Neuronal stem cell (in vitro differentiated cells): ENCODE measurements at regions not wholly inside any gene's neighbourhood (a gene's known extent, or its start where the extent isn't known, plus 50 kb on each side); places are given as distances from the start of the nearest gene placed in this dataset.
A peak's percentile ranks its signal among the peaks of the same experiment; 100 is the strongest.

Experiments used
- DNase-seq: peaks from one replicate; pipeline ENCODE4 v3.0.0-alpha.2; 2013; ENCODE audit warnings: low spot score
- H2AFZ ChIP-seq: one replicate; pipeline ENCODE4 v1.6.1; 2013; ENCODE audit warnings: mild to moderate bottlenecking, low read length, inconsistent platforms
- H2AK5ac ChIP-seq: 2 replicates; pipeline ENCODE4 v1.6.1; 2013; ENCODE audit warnings: low read depth, mild to moderate bottlenecking, inconsistent platforms, low read length, moderate library complexity, mixed read lengths
- H2BK120ac ChIP-seq: 2 replicates; pipeline ENCODE4 v1.6.1; 2013; ENCODE audit warnings: low read depth, mild to moderate bottlenecking, inconsistent platforms, low read length, moderate library complexity, mixed read lengths
- H2BK12ac ChIP-seq: one replicate; pipeline ENCODE4 v1.6.1; 2013; ENCODE audit warnings: low read length, inconsistent platforms
- H2BK15ac ChIP-seq: 2 replicates; pipeline ENCODE4 v1.6.1; 2013; ENCODE audit warnings: mild to moderate bottlenecking, low read length, inconsistent platforms, mixed read lengths
- H2BK5ac ChIP-seq: one replicate; pipeline ENCODE4 v1.6.1; 2013; ENCODE audit warnings: inconsistent platforms, mild to moderate bottlenecking, low read length, moderate library complexity
- H3K14ac ChIP-seq: one replicate; pipeline ENCODE4 v1.6.1; 2013; ENCODE audit warnings: low read length, inconsistent platforms
- H3K18ac ChIP-seq: 2 replicates; pipeline ENCODE4 v1.6.1; 2013; ENCODE audit warnings: low read length, inconsistent platforms
- H3K23ac ChIP-seq: 2 replicates; pipeline ENCODE4 v1.6.1; 2013; ENCODE audit warnings: low read depth, mild to moderate bottlenecking, mixed read lengths, low read length, inconsistent platforms; ENCODE audit not compliant: poor library complexity
- H3K27ac ChIP-seq: replicated peaks from 3 replicates; pipeline ENCODE4 v1.5.1; 2013; ENCODE audit warnings: low read length, inconsistent platforms
- H3K27me3 ChIP-seq, 3 experiments: 2 replicates each; pipeline ENCODE4 v1.6.1; 2013; ENCODE audit warnings: low read length in 3 of 3, mild to moderate bottlenecking in 2 of 3, inconsistent platforms in 1 of 3, low read depth in 1 of 3, mixed read lengths in 1 of 3, moderate library complexity in 1 of 3; ENCODE audit not compliant: control insufficient read depth in 3 of 3, insufficient read depth in 3 of 3
- H3K36me3 ChIP-seq, 2 donors: replicated peaks in 1 of 2; 2 replicates each; pipeline ENCODE4 v1.6.1; 2013; ENCODE audit warnings: low read length in 2 of 2; ENCODE audit not compliant: control insufficient read depth in 2 of 2, insufficient read depth in 2 of 2
- H3K4ac ChIP-seq: 2 replicates; pipeline ENCODE4 v1.6.1; 2013; ENCODE audit warnings: inconsistent platforms, mild to moderate bottlenecking, low read length, moderate library complexity
- H3K4me1 ChIP-seq, 2 donors: 1 replicate in 1 of 2; 2 replicates in 1 of 2; pipeline ENCODE4 v1.6.1; 2013; ENCODE audit warnings: low read length in 2 of 2, low read depth in 1 of 2; ENCODE audit not compliant: control insufficient read depth in 2 of 2, insufficient read depth in 1 of 2
- H3K4me2 ChIP-seq: one replicate; pipeline ENCODE4 v1.6.1; 2013; ENCODE audit warnings: mild to moderate bottlenecking, low read length, inconsistent platforms; ENCODE audit not compliant: insufficient read depth, poor library complexity, severe bottlenecking
- H3K4me3 ChIP-seq, 2 donors: 2 replicates each; pipeline ENCODE4 v1.5.1; 2013; ENCODE audit warnings: low read length in 2 of 2, mild to moderate bottlenecking in 2 of 2, inconsistent platforms in 1 of 2, moderate library complexity in 1 of 2
- H3K79me1 ChIP-seq: one replicate; pipeline ENCODE4 v1.6.1; 2013; ENCODE audit warnings: low read depth, mild to moderate bottlenecking, inconsistent platforms, low read length, moderate library complexity
- H3K9ac ChIP-seq: one replicate; pipeline ENCODE4 v1.6.1; 2013; ENCODE audit warnings: mild to moderate bottlenecking, low read depth, low read length, inconsistent platforms; ENCODE audit not compliant: poor library complexity
- H3K9me3 ChIP-seq, 2 donors: replicated peaks in 1 of 2; 2 replicates each; pipeline versions ENCODE3 to v1.6.1; 2013; ENCODE audit warnings: low read length in 2 of 2, mild to moderate bottlenecking in 2 of 2, inconsistent platforms in 1 of 2, low read depth in 1 of 2, mixed read lengths in 1 of 2, moderate library complexity in 1 of 2; ENCODE audit not compliant: control insufficient read depth in 2 of 2, insufficient read depth in 1 of 2
- H4K8ac ChIP-seq: one replicate; pipeline ENCODE4 v1.6.1; 2013; ENCODE audit warnings: low read depth, mild to moderate bottlenecking, inconsistent platforms, low read length, moderate library complexity
- H4K91ac ChIP-seq: one replicate; pipeline ENCODE4 v1.6.1; 2013; ENCODE audit warnings: low read length, low read depth, mild to moderate bottlenecking, inconsistent platforms; ENCODE audit not compliant: poor library complexity
- WGBS, 2 donors: extraction: QIAGEN DNeasy Blood & Tissue Kit; methylation state at CpG; one replicate each; pipeline ENCODE4 v1.1.7; 2013; ENCODE audit warnings: missing lambda C conversion rate in 2 of 2, mixed read lengths in 1 of 2; ENCODE audit not compliant: insufficient read length in 2 of 2, insufficient replicate concordance in 1 of 2; ENCODE audit errors: extremely low coverage in 2 of 2; 5-methylcytosine and 5-hydroxymethylcytosine counted together

GRCh38 chr6:113048741-113049140, 701.6 kb downstream of the RFPL4B start:
- no peak overlapping the region for H2AK5ac ChIP-seq
- no peak overlapping the region for H2AFZ ChIP-seq
- H2BK15ac ChIP-seq, result no peak overlapping the region
- no peak overlapping the region for H3K14ac ChIP-seq
- H3K4me2 ChIP-seq, result no peak overlapping the region
- no peak overlapping the region for H2BK120ac ChIP-seq
- WGBS, 2 donors, result no CpG with 5 or more reads among the region's 3 CpGs
- H4K8ac ChIP-seq, result no peak overlapping the region
- H3K36me3 ChIP-seq, result no peaks in the 10 kb centered on the region
- no peak overlapping the region for H2BK5ac ChIP-seq
- peaks cover 7 to 27% of the 10 kb centered on the region in 2 donors for H3K4me1 ChIP-seq
- no peak overlapping the region for H4K91ac ChIP-seq
- no peak overlapping the region for H3K23ac ChIP-seq
- H3K9ac ChIP-seq, result no peak overlapping the region
- H3K4ac ChIP-seq, result no peak overlapping the region
- H3K27me3 ChIP-seq, result no peaks in the 10 kb centered on the region
- H3K18ac ChIP-seq, result no peak overlapping the region
- H3K27ac ChIP-seq, result no peak overlapping the region
- no peak overlapping the region for H3K4me3 ChIP-seq
- no peak for DNase-seq
- no peaks in the 10 kb centered on the region for H3K9me3 ChIP-seq
- H3K79me1 ChIP-seq, result no peaks in the 10 kb centered on the region
- no peak overlapping the region for H2BK12ac ChIP-seq

DNA sequence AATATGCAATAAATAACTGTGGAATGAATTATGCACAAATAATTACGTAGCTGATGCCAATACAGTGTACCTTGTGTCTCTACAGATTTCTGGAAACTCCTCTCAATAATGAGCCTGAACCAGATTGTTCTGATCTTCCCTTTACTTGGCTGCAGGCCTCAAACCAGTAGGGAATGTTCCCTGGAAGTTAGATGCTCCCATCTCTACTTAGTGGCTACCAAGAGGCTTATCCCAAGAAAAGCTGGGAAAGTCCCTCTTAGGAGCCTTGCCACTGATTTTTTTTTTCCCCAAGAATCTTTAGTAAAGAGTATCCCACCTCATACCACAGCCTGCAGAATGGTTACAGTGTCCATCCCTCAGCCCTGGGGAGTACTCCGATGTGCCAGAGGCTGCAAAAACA, 702.1 kb downstream of the RFPL4B start:
- H2BK12ac ChIP-seq, result no peak overlapping the region
- no peak overlapping the region for H3K27ac ChIP-seq
- peak overlapping the region; percentile 55 for H3K18ac ChIP-seq
- no peak overlapping the region for H2BK15ac ChIP-seq
- H3K36me3 ChIP-seq, result no peaks in the 10 kb centered on the region
- H3K4me1 ChIP-seq, result peaks cover 7 to 27% of the 10 kb centered on the region in 2 donors
- H3K79me1 ChIP-seq, result no peaks in the 10 kb centered on the region
- H3K4me2 ChIP-seq, result no peak overlapping the region
- no peak overlapping the region for H2BK5ac ChIP-seq
- H3K9me3 ChIP-seq, result peaks cover 0 to 3% of the 10 kb centered on the region in 2 donors
- no peak overlapping the region for H2BK120ac ChIP-seq
- no peak overlapping the region for H3K14ac ChIP-seq
- no peak for DNase-seq
- H3K23ac ChIP-seq, result no peak overlapping the region
- H2AK5ac ChIP-seq, result no peak overlapping the region
- no CpG with 5 or more reads among the region's 2 CpGs for WGBS, 2 donors
- H3K9ac ChIP-seq, result no peak overlapping the region
- peak overlapping the region; percentile 43 for H2AFZ ChIP-seq
- H4K91ac ChIP-seq, result no peak overlapping the region
- H3K27me3 ChIP-seq, result no peaks in the 10 kb centered on the region
- H3K4ac ChIP-seq, result no peak overlapping the region
- no peak overlapping the region for H4K8ac ChIP-seq
- no peak overlapping the region for H3K4me3 ChIP-seq

DNA sequence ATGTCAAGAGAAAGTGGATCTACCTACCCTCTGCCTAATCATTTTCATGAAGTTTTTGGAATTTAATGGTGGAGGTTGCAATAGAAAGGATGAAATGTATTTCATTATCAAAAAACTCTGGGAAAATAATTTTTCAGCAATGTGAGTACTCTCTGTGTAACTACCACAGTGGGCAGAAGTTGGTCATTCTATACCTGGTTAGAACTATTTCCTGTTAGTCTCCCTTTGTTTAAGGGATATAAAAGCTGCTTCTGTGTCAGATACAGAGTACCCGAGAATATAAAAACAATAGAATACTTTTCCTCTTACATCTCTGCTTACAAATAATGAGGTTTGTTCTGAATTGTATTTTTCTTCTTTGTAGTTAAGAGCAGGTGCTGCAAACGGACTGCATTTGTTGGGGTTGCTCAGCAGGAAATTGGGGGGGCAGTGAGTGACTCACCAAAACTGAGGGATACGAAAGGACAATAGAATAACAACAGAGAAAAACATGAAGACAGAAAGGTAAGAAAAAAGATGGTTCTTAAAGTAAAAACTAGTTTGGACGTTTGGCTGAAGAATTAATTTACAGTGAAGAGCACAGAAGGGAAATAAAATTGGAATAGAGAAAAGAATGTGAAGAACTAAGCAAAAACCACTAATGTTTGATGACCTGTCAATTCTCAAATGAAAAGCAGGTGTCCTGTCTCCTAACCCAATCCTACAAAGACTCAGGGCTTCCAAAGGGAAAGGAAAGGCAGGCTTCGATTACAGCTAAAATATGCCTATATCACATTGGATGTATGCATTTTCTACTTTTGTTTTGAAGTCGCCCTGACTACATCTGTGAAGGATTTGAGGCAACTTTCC, 703.1 kb downstream of the RFPL4B start:
- H3K79me1 ChIP-seq, result no peaks in the 10 kb centered on the region
- H2AK5ac ChIP-seq, result no peak overlapping the region
- H2BK5ac ChIP-seq, result no peak overlapping the region
- H4K91ac ChIP-seq, result no peak overlapping the region
- no peaks in the 10 kb centered on the region for H3K36me3 ChIP-seq
- H3K4me2 ChIP-seq, result no peak overlapping the region
- H3K4me1 ChIP-seq, result peaks cover 7 to 27% of the 10 kb centered on the region in 2 donors
- H2BK15ac ChIP-seq, result no peak overlapping the region
- no peak overlapping the region for H3K9ac ChIP-seq
- H2AFZ ChIP-seq, result peak overlapping the region; percentile 51
- H3K4me3 ChIP-seq, result no peak overlapping the region
- H3K9me3 ChIP-seq, result peaks cover 0 to 8% of the 10 kb centered on the region in 2 donors
- no peak overlapping the region for H3K23ac ChIP-seq
- no peak overlapping the region for H3K4ac ChIP-seq
- no CpG with 5 or more reads among the region's 6 CpGs for WGBS, 2 donors
- H4K8ac ChIP-seq, result no peak overlapping the region
- no peaks in the 10 kb centered on the region for H3K27me3 ChIP-seq
- no peak overlapping the region for H3K18ac ChIP-seq
- no peak overlapping the region for H3K14ac ChIP-seq
- H2BK12ac ChIP-seq, result no peak overlapping the region
- peak overlapping the region; percentile 55 for H3K27ac ChIP-seq
- H2BK120ac ChIP-seq, result no peak overlapping the region
- no peak for DNase-seq

- peaks cover 0 to 16% of the 10 kb centered on the region in 2 donors for H3K9me3 ChIP-seq
- H2AK5ac ChIP-seq, result no peak overlapping the region
- H2BK15ac ChIP-seq, result no peak overlapping the region
- no peak overlapping the region for H3K9ac ChIP-seq
- no peaks in the 10 kb centered on the region for H3K79me1 ChIP-seq
- no peak overlapping the region for H2BK12ac ChIP-seq
- no CpG with 5 or more reads among the region's 5 CpGs for WGBS, 2 donors
- DNase-seq, result peak; percentile 39
- no peak overlapping the region for H2BK5ac ChIP-seq
- no peaks in the 10 kb centered on the region for H3K27me3 ChIP-seq
- H2BK120ac ChIP-seq, result no peak overlapping the region
- no peak overlapping the region for H4K91ac ChIP-seq
- peaks cover 7 to 27% of the 10 kb centered on the region in 2 donors for H3K4me1 ChIP-seq
- no peak overlapping the region for H3K27ac ChIP-seq
- H3K4ac ChIP-seq, result no peak overlapping the region
- no peak overlapping the region for H4K8ac ChIP-seq
- H2AFZ ChIP-seq, result peak overlapping the region; percentile 42
- no peaks in the 10 kb centered on the region for H3K36me3 ChIP-seq
- H3K4me2 ChIP-seq, result no peak overlapping the region
- no peak overlapping the region for H3K4me3 ChIP-seq
- H3K18ac ChIP-seq, result no peak overlapping the region
- no peak overlapping the region for H3K14ac ChIP-seq
- no peak overlapping the region for H3K23ac ChIP-seq
Measured at GRCh38 chr6:113050979-113051378, 703.8 kb downstream of the RFPL4B start.
